H1 (cell line): ENCODE measurements at regions not wholly inside any gene's neighbourhood (a gene's known extent, or its start where the extent isn't known, plus 50 kb on each side); places are given as distances from the start of the nearest gene placed in this dataset.

Source experiments
- CBX5 ChIP-seq: fragments of 300-800, 300-1000 bp; sonication (generic); IDR thresholded peaks from 2 replicates; pipeline ENCODE4 v1.7.1; 2016; ENCODE audit warnings: antibody characterized with exemption, low read length, low read depth
- CBX8 ChIP-seq: fragments of 300-800, 300-1000 bp; sonication (generic); IDR thresholded peaks from 2 replicates; pipeline ENCODE4 v1.7.1; 2016; ENCODE audit warnings: low read depth, low read length, borderline replicate concordance
- KDM5A ChIP-seq: fragments of 200-600 bp; IDR thresholded peaks from 2 replicates; pipeline ENCODE4 v1.7.1; 2012; ENCODE audit warnings: mild to moderate bottlenecking, low read length, inconsistent platforms, mixed read lengths
- POLR2A ChIP-seq, 2 experiments: IDR thresholded peaks; 1 replicate in 1 of 2; 2 replicates in 1 of 2; pipeline ENCODE4 v1.6.1; 2011; ENCODE audit warnings: low read depth in 2 of 2, low read length in 2 of 2, mild to moderate bottlenecking in 2 of 2; ENCODE audit errors: control extremely low read depth in 1 of 2
- POLR2AphosphoS5 ChIP-seq: IDR thresholded peaks from 2 replicates; pipeline ENCODE4 v1.6.1; 2011; ENCODE audit warnings: low read depth, low read length
- RAD21 ChIP-seq, 2 experiments: IDR thresholded peaks in 1 of 2; conservative IDR thresholded peaks in 1 of 2; 2 replicates each; pipeline ENCODE4 v1.6.1; 2011; ENCODE audit warnings: low read depth in 2 of 2, low read length in 2 of 2, improper control_type of control experiment in 1 of 2, inconsistent platforms in 1 of 2, mild to moderate bottlenecking in 1 of 2, moderate library complexity in 1 of 2
- TCF12 ChIP-seq: IDR thresholded peaks from 2 replicates; pipeline ENCODE4 v1.6.1; 2011; ENCODE audit warnings: low read depth, mild to moderate bottlenecking, low read length
- TEAD4 ChIP-seq: IDR thresholded peaks from 2 replicates; pipeline ENCODE4 v1.6.1; 2012; ENCODE audit warnings: low read depth, low read length, inconsistent platforms, mixed read lengths
- YY1 ChIP-seq: IDR thresholded peaks from 2 replicates; pipeline ENCODE4 v1.6.1; 2011; ENCODE audit warnings: low read depth, mild to moderate bottlenecking, low read length
- TF ChIP-seq, protein P1 (sequence below), 3 experiments: IDR thresholded peaks; 1 replicate in 2 of 3; 2 replicates in 1 of 3; pipeline versions ENCODE4 v1.5.1 to v1.6.1; 2011; ENCODE audit warnings: low read length in 3 of 3, mild to moderate bottlenecking in 3 of 3, inconsistent platforms in 2 of 3, low read depth in 1 of 3, moderate library complexity in 1 of 3; ENCODE audit not compliant: insufficient read depth in 1 of 3; ENCODE audit errors: control extremely low read depth in 1 of 3

DNA sequence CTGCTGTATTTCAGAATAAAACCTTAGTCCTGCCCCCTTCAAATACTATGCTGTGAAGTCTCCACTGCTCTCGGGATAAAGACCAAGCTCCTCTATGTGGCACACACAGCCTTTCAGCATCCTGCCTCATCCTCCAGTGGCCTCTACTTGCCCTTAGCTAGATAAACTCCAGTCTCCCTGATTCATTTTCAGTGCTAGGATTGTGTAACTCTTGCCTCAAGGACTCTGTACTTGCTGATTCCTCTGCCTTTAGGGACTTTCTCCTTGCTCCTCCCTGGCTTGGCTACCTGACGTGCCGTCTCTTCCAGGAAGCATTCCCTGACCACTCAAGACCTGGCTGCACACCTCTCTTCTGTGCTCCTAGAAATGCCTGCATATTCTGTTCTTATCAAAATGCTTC, 416.7 kb downstream of the MTX2 start:
- TF ChIP-seq RAD21 (IDR thresholded peaks at IDR 0.05 in 1 of 2, conservative IDR thresholded peaks at IDR 0.05 in 1 of 2; ENCODE audit: low read depth in 2 of 2, low read length in 2 of 2) (no peak), POLR2A (IDR thresholded peaks at IDR 0.05; ENCODE audit: control extremely low read depth in 1 of 2, low read depth in 2 of 2, low read length in 2 of 2) (no peak), TEAD4 (no peak), POLR2AphosphoS5 (no peak), YY1 (no peak), CBX5 (no peak), KDM5A (no peak), TCF12 (no peak), CBX8 (no peak)
- TF ChIP-seq, protein P1, sequence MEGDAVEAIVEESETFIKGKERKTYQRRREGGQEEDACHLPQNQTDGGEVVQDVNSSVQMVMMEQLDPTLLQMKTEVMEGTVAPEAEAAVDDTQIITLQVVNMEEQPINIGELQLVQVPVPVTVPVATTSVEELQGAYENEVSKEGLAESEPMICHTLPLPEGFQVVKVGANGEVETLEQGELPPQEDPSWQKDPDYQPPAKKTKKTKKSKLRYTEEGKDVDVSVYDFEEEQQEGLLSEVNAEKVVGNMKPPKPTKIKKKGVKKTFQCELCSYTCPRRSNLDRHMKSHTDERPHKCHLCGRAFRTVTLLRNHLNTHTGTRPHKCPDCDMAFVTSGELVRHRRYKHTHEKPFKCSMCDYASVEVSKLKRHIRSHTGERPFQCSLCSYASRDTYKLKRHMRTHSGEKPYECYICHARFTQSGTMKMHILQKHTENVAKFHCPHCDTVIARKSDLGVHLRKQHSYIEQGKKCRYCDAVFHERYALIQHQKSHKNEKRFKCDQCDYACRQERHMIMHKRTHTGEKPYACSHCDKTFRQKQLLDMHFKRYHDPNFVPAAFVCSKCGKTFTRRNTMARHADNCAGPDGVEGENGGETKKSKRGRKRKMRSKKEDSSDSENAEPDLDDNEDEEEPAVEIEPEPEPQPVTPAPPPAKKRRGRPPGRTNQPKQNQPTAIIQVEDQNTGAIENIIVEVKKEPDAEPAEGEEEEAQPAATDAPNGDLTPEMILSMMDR (IDR thresholded peaks at IDR 0.05; ENCODE audit: control extremely low read depth in 1 of 3, insufficient read depth in 1 of 3, low read depth in 1 of 3, low read length in 3 of 3), result no peak
